ENCODE measurements at regions not wholly inside any gene's neighbourhood (a gene's known extent, or its start where the extent isn't known, plus 50 kb on each side); places are given as distances from the start of the nearest gene placed in this dataset.

DNA sequence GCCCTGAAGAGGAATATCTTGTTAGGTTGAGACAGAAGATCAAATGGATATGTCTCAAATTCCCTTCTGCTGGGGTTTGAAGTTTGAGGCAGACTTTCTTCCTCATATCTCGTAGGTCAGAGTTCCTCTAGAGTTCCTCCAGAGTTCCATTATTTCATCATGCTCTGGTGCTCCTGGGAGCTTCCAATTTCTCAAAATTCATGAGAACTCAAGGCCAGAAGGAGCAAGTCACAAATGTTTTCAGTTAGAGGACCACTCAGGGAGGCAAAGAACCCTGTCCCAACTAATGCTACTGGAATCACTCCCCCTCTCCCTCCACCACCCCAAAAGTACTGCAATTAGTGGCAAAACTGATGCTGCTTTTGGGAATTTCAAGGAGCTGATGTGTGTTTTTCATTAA lies 115.7 kb upstream of the RBMS1 start:
- WGBS, result 65% methylated on average over 1 of the region's 1 CpG

DNA sequence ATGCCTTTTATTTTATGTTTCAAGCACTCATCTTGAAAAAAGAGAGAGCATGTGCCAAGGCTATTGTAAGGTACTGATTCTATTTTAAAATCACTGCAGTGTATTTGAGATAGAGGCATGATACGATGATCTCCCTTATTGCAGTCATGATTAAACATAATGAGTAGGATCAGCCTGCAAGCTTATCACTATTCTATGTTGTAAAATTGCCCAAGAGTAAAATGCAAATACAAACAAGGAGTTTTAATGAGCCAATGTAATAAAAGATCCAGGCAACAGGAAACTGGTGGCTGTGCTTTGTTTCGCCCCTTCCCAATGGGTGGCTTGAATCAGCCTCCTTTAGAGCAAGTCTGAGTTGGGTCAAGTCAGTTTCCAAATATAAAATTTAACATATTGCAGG lies 116.4 kb upstream of the RBMS1 start:
- no peak overlapping the region for H3K4me3 ChIP-seq
- no peaks in the 10 kb centered on the region for H3K9me3 ChIP-seq
- H3K27ac ChIP-seq, result no peak overlapping the region
- H3K27me3 ChIP-seq, result no peaks in the 10 kb centered on the region
- DNase-seq (ENCODE audit: low spot score in 2 of 2), result no peak
- no peak for TF ChIP-seq EP300 (IDR thresholded peaks at IDR 0.05)
- TF ChIP-seq, protein P1, sequence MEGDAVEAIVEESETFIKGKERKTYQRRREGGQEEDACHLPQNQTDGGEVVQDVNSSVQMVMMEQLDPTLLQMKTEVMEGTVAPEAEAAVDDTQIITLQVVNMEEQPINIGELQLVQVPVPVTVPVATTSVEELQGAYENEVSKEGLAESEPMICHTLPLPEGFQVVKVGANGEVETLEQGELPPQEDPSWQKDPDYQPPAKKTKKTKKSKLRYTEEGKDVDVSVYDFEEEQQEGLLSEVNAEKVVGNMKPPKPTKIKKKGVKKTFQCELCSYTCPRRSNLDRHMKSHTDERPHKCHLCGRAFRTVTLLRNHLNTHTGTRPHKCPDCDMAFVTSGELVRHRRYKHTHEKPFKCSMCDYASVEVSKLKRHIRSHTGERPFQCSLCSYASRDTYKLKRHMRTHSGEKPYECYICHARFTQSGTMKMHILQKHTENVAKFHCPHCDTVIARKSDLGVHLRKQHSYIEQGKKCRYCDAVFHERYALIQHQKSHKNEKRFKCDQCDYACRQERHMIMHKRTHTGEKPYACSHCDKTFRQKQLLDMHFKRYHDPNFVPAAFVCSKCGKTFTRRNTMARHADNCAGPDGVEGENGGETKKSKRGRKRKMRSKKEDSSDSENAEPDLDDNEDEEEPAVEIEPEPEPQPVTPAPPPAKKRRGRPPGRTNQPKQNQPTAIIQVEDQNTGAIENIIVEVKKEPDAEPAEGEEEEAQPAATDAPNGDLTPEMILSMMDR (IDR thresholded peaks at IDR 0.05), result no peak
- no peak for TF ChIP-seq POLR2A (IDR thresholded peaks at IDR 0.05)
- no peak for TF ChIP-seq POLR2AphosphoS5 (IDR thresholded peaks at IDR 0.05)
- WGBS, result 78% methylated on average over 2 of the region's 2 CpGs
- no peaks in the 10 kb centered on the region for H3K36me3 ChIP-seq
- peaks cover 9% of the 10 kb centered on the region for H3K4me1 ChIP-seq

More for the DNA sequence above, 115.7 kb upstream of the RBMS1 start:
- DNase-seq (ENCODE audit: low spot score in 2 of 2), result no peak
- H3K27ac ChIP-seq, result no peak overlapping the region
- TF ChIP-seq POLR2AphosphoS5 (IDR thresholded peaks at IDR 0.05), result no peak
- TF ChIP-seq EP300 (IDR thresholded peaks at IDR 0.05), result no peak
- TF ChIP-seq, protein P1 (IDR thresholded peaks at IDR 0.05), result no peak
- TF ChIP-seq POLR2A (IDR thresholded peaks at IDR 0.05), result no peak
- H3K4me1 ChIP-seq, result peaks cover 9% of the 10 kb centered on the region
- H3K4me3 ChIP-seq, result no peak overlapping the region
- no peaks in the 10 kb centered on the region for H3K27me3 ChIP-seq
- H3K36me3 ChIP-seq, result no peaks in the 10 kb centered on the region
- H3K9me3 ChIP-seq, result no peaks in the 10 kb centered on the region

DNA sequence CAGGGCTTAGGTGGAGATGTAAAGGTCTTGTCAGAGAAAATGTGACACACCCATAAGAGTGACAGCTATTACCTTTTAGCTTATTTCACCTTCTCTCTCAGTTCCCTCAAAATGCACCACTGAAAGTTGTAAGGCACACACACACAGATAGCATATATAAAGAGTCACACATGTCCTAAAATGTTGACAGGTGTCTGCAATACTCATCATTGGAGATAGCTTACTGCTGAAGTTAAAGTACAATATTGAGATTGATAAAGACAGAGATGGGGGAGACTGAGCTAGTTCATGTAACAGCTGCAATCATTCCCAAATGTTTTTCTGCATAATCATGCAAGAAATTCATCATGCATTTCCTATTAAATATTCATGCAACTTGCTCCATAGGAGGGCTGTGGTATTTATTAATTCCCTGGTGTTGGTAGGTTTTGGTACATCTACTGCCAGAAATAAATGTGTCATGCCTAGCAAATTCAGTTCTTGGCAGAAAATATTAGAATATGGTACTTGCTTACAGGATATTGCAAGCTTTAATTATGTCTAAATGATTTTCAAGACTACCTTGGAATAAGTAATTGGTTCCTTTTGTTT lies 118.8 kb upstream of the RBMS1 start:
- no peak for DNase-seq (ENCODE audit: low spot score in 2 of 2)
- Histone ChIP-seq H3K4me1 (peaks cover 9% of the 10 kb centered on the region), H3K27ac (no peak overlapping the region), H3K4me3 (no peak overlapping the region), H3K9me3 (peaks cover 4% of the 10 kb centered on the region), H3K27me3 (no peaks in the 10 kb centered on the region), H3K36me3 (no peaks in the 10 kb centered on the region)
- TF ChIP-seq POLR2A (IDR thresholded peaks at IDR 0.05) (no peak), EP300 (IDR thresholded peaks at IDR 0.05) (no peak), POLR2AphosphoS5 (IDR thresholded peaks at IDR 0.05) (no peak)
- TF ChIP-seq, protein P1 (IDR thresholded peaks at IDR 0.05), result no peak

DNA sequence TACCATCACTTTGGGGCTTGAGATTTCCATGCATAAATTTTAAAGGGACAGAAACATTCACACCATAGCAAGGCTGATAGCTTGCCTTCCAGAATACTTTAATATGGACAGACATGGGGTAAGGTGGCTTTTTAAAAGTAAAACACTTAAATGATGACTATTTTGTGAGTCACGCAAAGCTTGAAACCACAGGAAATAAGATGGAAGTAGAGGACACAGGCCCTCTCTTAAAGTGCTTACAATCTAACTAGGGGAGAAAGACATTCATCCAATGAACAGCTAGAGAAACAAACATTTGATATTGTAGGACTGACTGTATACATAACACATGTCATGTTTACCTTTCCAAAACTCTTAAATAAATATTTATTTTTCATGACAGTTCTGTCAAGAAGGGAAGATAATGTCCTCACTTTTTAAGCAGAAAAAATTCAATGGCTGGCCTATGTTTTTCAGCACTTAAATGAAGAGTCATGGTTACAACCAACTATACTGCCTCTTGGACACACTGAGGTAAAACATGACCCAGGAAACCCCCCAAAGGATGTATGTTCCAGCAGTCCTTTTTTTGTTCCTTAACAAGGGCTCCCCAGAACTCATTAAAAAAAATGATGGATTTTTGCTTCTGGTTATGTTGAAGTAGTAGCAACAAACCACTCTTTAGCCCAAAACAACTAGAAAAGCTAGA lies 120.0 kb upstream of the RBMS1 start:
- Histone ChIP-seq H3K4me1 (peaks cover 6% of the 10 kb centered on the region), H3K27ac (no peak overlapping the region), H3K27me3 (no peaks in the 10 kb centered on the region), H3K4me3 (no peak overlapping the region), H3K9me3 (peaks cover 4% of the 10 kb centered on the region), H3K36me3 (no peaks in the 10 kb centered on the region)
- no peak for TF ChIP-seq POLR2AphosphoS5 (IDR thresholded peaks at IDR 0.05)
- TF ChIP-seq, protein P1 (IDR thresholded peaks at IDR 0.05), result no peak
- TF ChIP-seq EP300 (IDR thresholded peaks at IDR 0.05), result no peak
- no peak for TF ChIP-seq POLR2A (IDR thresholded peaks at IDR 0.05)
- WGBS, result 79% methylated on average over 1 of the region's 1 CpG
- DNase-seq (ENCODE audit: low spot score in 2 of 2), result no peak

DNA sequence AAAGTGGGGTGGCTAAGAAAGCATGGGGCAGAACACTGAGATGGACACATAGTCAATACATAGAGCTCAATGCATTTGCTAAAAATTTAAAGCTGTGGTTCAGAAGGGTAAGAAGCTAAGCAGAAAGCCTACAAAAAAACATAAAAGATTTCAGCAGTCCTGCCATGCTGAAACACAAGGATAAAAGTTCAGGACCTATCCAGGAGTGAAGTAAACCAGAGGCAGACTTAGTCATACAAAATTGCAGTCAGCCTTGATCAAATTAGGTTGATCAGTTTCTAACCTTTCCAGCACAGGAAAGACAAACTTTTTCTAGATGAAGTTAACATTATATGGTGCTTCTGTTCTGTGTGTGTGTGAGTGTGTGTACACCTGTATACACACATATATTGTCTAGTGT lies 120.8 kb upstream of the RBMS1 start:
- peaks cover 3% of the 10 kb centered on the region for H3K4me1 ChIP-seq
- no peak for TF ChIP-seq POLR2A (IDR thresholded peaks at IDR 0.05)
- TF ChIP-seq EP300 (IDR thresholded peaks at IDR 0.05), result no peak
- no peak for TF ChIP-seq POLR2AphosphoS5 (IDR thresholded peaks at IDR 0.05)
- TF ChIP-seq, protein P1 (IDR thresholded peaks at IDR 0.05), result no peak
- H3K27ac ChIP-seq, result no peak overlapping the region
- H3K9me3 ChIP-seq, result peaks cover 4% of the 10 kb centered on the region
- H3K36me3 ChIP-seq, result no peaks in the 10 kb centered on the region
- H3K27me3 ChIP-seq, result no peaks in the 10 kb centered on the region
- H3K4me3 ChIP-seq, result no peak overlapping the region
- no peak for DNase-seq (ENCODE audit: low spot score in 2 of 2)
